ENCODE measurements at regions not wholly inside any gene's neighbourhood (a gene's known extent, or its start where the extent isn't known, plus 50 kb on each side); places are given as distances from the start of the nearest gene placed in this dataset.
"Not testable (repeated sequence)": the region's sequence is repeated elsewhere in the genome, so short reads cannot be mapped to it uniquely, and the experiment has no call there.

DNA sequence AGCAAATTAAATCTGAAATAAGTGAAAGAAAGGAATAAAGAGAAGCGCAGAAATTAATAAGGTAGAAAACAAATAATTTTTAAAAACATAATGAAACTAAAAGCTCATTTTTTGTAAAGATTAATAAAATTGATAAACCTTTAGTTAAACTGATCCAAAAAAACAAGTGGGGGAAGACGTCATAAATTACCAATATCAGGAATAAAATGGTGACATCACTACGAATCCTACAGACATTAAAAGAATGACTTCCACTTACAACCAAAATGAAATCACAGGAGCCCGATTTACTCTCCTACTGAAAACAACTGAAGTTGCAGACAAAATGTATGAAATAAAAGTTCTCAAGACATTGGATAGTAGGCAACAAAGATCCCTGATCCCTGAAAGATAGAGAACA is 68.1 kb upstream of the IFFO2 start:
- WGBS, 2 experiments (ENCODE audit: insufficient coverage in 1 of 2, insufficient read length in 1 of 2), result 83 to 92% methylated on average over 1 to 4 of the region's 4 CpGs
- H3K4me1 Mint-ChIP-seq, result no peaks in the 10 kb centered on the region

DNA sequence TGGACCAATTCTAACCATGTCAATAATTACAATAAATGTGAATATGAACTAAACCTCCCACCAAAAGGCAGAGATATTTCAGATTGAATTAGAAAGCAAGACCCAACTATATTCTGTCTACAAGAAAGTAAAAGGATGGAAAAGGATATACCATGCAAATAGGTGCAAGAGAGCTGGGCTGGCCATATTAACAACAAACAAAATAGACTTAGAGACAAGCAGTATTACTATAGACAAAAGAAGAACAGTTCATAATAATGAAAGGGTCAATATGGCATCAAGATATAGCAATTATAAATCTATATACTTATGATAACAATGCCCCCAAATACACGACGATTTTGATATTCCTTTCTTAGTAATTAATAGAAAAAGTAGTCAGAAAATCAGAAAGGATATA is 67.3 kb upstream of the IFFO2 start:
- Histone ChIP-seq H3K36me3 (ENCODE audit: control insufficient read depth, insufficient read depth, low read length) (no peaks in the 10 kb centered on the region), H3K27ac (ENCODE audit: low read depth, low read length) (no peak overlapping the region), H3K9ac (ENCODE audit: extremely low read depth, low read length, poor library complexity, severe bottlenecking) (no peak overlapping the region), H3K9me3 (ENCODE audit: control insufficient read depth, low read length) (no peaks in the 10 kb centered on the region), H3K4me3 (ENCODE audit: low read length) (no peak overlapping the region), H3K4me1 (ENCODE audit: control insufficient read depth, insufficient read depth, low read length) (no peaks in the 10 kb centered on the region), H3K27me3 (ENCODE audit: control insufficient read depth, insufficient read depth, low read length, poor library complexity, severe bottlenecking) (no peaks in the 10 kb centered on the region)
- DNase-seq, result no peak
- WGBS, 2 experiments (ENCODE audit: insufficient coverage in 1 of 2, insufficient read length in 1 of 2), result no CpG with 5 or more reads among the region's 2 CpGs
- Mint-ChIP-seq H3K27me3 (ENCODE audit: insufficient read depth) (no peaks in the 10 kb centered on the region), H3K9me3 (peaks cover 4% of the 10 kb centered on the region), H3K4me1 (no peaks in the 10 kb centered on the region), H3K4me3 (no peak overlapping the region), H3K36me3 (ENCODE audit: low read depth) (no peaks in the 10 kb centered on the region), H3K27ac (no peak overlapping the region)
- TF ChIP-seq, protein P1, sequence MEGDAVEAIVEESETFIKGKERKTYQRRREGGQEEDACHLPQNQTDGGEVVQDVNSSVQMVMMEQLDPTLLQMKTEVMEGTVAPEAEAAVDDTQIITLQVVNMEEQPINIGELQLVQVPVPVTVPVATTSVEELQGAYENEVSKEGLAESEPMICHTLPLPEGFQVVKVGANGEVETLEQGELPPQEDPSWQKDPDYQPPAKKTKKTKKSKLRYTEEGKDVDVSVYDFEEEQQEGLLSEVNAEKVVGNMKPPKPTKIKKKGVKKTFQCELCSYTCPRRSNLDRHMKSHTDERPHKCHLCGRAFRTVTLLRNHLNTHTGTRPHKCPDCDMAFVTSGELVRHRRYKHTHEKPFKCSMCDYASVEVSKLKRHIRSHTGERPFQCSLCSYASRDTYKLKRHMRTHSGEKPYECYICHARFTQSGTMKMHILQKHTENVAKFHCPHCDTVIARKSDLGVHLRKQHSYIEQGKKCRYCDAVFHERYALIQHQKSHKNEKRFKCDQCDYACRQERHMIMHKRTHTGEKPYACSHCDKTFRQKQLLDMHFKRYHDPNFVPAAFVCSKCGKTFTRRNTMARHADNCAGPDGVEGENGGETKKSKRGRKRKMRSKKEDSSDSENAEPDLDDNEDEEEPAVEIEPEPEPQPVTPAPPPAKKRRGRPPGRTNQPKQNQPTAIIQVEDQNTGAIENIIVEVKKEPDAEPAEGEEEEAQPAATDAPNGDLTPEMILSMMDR (conservative IDR thresholded peaks at IDR 0.05), result no peak

More for the DNA sequence above, 68.1 kb upstream of the IFFO2 start:
- H3K27me3 Mint-ChIP-seq (ENCODE audit: insufficient read depth), result no peaks in the 10 kb centered on the region
- peaks cover 4% of the 10 kb centered on the region for H3K9me3 Mint-ChIP-seq
- no peaks in the 10 kb centered on the region for H3K36me3 Mint-ChIP-seq (ENCODE audit: low read depth)
- TF ChIP-seq, protein P1 (conservative IDR thresholded peaks at IDR 0.05), result no peak
- Histone ChIP-seq H3K9me3 (ENCODE audit: control insufficient read depth, low read length) (no peaks in the 10 kb centered on the region), H3K4me1 (ENCODE audit: control insufficient read depth, insufficient read depth, low read length) (no peaks in the 10 kb centered on the region), H3K27me3 (ENCODE audit: control insufficient read depth, insufficient read depth, low read length, poor library complexity, severe bottlenecking) (no peaks in the 10 kb centered on the region), H3K9ac (ENCODE audit: extremely low read depth, low read length, poor library complexity, severe bottlenecking) (no peak overlapping the region), H3K27ac (ENCODE audit: low read depth, low read length) (no peak overlapping the region), H3K36me3 (ENCODE audit: control insufficient read depth, insufficient read depth, low read length) (no peaks in the 10 kb centered on the region), H3K4me3 (ENCODE audit: low read length) (no peak overlapping the region)
- H3K27ac Mint-ChIP-seq, result no peak overlapping the region
- no peak overlapping the region for H3K4me3 Mint-ChIP-seq
- no peak for DNase-seq

DNA sequence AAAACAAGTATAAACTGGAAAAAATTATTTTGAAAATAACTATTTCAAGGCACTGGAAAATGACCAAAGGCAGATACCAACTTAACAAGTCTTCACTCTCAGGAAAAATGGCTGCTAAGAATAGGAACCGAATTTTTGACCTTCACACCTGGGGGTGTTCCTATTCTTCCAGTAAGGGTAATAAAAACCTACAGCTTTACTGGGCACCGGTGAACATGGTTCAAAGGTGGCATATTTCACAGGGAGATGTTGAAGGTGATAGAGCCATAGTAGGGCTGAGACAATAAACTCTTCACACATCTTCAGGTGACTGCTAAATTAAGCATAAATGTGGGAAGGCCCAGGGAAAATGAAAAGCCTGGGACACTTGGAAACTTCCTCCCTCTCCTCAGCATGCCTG is 65.4 kb upstream of the IFFO2 start:
- Histone ChIP-seq H3K4me1 (ENCODE audit: control insufficient read depth, insufficient read depth, low read length) (no peaks in the 10 kb centered on the region), H3K27me3 (ENCODE audit: control insufficient read depth, insufficient read depth, low read length, poor library complexity, severe bottlenecking) (no peaks in the 10 kb centered on the region), H3K27ac (ENCODE audit: low read depth, low read length) (no peak overlapping the region), H3K4me3 (ENCODE audit: low read length) (no peak overlapping the region), H3K9me3 (ENCODE audit: control insufficient read depth, low read length) (no peaks in the 10 kb centered on the region), H3K9ac (ENCODE audit: extremely low read depth, low read length, poor library complexity, severe bottlenecking) (no peak overlapping the region), H3K36me3 (ENCODE audit: control insufficient read depth, insufficient read depth, low read length) (no peaks in the 10 kb centered on the region)
- WGBS, 2 experiments (ENCODE audit: insufficient coverage in 1 of 2, insufficient read length in 1 of 2), result 85 to 90% methylated on average over 1 to 2 of the region's 2 CpGs
- peaks cover 4% of the 10 kb centered on the region for H3K9me3 Mint-ChIP-seq
- H3K36me3 Mint-ChIP-seq (ENCODE audit: low read depth), result no peaks in the 10 kb centered on the region
- no peaks in the 10 kb centered on the region for H3K27me3 Mint-ChIP-seq (ENCODE audit: insufficient read depth)
- H3K4me3 Mint-ChIP-seq, result no peak overlapping the region
- no peak for DNase-seq
- H3K4me1 Mint-ChIP-seq, result no peaks in the 10 kb centered on the region
- no peak overlapping the region for H3K27ac Mint-ChIP-seq
- TF ChIP-seq, protein P1 (conservative IDR thresholded peaks at IDR 0.05), result no peak

DNA sequence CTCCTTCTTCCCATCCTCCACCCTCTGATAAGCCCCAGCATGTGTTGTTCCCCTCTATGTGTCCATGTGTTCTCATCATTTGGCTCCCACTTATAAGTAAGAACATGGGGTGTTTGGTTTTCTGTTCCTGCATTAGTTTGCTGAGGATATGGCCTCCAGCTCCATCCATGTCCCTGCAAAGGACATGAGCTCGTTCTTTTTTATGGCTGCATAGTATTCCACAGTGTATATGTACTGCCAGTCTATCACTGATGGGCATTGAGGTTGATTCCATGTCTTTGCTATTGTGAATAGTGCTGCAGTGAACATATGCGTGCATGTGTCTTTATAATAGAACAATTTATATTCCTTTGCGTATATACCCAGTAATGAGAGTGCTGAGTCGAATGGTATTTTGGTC is 62.8 kb upstream of the IFFO2 start:
- WGBS, 2 experiments (ENCODE audit: insufficient coverage in 1 of 2, insufficient read length in 1 of 2), result 93 to 97% methylated on average over 3 to 4 of the region's 4 CpGs
- not testable (repeated sequence) for H3K27me3 Mint-ChIP-seq (ENCODE audit: insufficient read depth); H3K9ac ChIP-seq (ENCODE audit: extremely low read depth, low read length, poor library complexity, severe bottlenecking); H3K27ac ChIP-seq (ENCODE audit: low read depth, low read length); H3K9me3 ChIP-seq (ENCODE audit: control insufficient read depth, low read length); H3K27me3 ChIP-seq (ENCODE audit: control insufficient read depth, insufficient read depth, low read length, poor library complexity, severe bottlenecking); H3K4me3 ChIP-seq (ENCODE audit: low read length); H3K4me1 ChIP-seq (ENCODE audit: control insufficient read depth, insufficient read depth, low read length); H3K4me3 Mint-ChIP-seq; H3K27ac Mint-ChIP-seq; H3K4me1 Mint-ChIP-seq; H3K9me3 Mint-ChIP-seq; H3K36me3 ChIP-seq (ENCODE audit: control insufficient read depth, insufficient read depth, low read length); DNase-seq; H3K36me3 Mint-ChIP-seq (ENCODE audit: low read depth)

Measured in endodermal cell (in vitro differentiated cells).